Stimulated activated naive CD4-positive, alpha-beta T cell treated with Interleukin-2 at 50 U/mL for 16 hours (primary cell): ENCODE measurements at regions not wholly inside any gene's neighbourhood (a gene's known extent, or its start where the extent isn't known, plus 50 kb on each side); places are given as distances from the start of the nearest gene placed in this dataset.

Experiments
- DNase-seq: peaks from one replicate; lab custom pipeline; 2025; lab: John Stamatoyannopoulos, UW

DNA sequence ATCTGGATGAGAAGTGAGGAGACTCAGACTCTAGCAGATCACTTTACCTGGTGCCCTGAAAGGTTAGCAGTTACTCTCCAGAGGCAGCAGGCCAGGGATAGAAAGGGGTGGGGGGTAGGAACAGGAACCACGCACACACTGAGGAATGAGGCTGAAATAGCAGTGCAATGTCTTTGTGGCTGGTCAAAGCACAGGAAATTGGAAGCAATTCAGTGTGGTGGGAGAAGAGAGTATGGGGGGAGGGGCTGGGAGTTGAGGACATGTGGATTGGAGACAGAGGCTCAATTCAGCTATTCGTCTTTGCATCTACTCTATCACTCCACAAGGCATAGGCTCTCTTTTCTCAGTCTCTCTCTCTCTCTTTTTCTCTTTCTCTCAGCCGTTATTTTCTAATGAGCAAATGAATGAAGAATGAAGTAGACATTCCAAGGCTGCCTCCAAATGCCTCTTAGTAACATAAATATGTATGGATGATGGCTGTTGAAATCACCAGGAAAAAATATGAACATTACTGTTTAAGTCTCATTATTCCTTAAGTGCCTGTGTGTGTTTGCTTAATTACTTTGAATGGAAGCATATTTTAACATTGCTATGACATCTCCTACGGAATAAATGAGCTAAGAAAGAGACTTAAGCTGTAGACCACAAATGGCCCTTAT is 979.4 kb downstream of the TSN start:
- no peak for DNase-seq

DNA sequence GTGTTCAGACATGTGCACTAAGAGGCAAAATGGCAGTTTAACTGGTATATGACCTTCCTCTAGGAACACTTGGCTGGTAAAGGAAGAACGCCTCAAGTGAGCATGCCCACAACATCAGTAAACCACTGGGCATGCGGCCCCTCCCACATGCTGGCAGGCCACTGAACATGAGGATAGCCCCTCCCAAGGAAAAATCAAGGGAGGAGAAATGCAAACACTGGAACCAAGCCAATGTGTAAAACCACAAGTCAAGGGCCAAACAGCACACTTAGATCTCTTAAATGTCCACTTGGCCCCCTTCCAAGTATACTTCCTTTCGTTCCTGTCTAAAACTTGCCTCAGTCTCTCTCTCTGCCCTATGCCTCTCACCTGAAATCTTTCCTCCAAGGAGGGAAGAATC is 980.8 kb downstream of the TSN start:
- DNase-seq: no peak

DNA sequence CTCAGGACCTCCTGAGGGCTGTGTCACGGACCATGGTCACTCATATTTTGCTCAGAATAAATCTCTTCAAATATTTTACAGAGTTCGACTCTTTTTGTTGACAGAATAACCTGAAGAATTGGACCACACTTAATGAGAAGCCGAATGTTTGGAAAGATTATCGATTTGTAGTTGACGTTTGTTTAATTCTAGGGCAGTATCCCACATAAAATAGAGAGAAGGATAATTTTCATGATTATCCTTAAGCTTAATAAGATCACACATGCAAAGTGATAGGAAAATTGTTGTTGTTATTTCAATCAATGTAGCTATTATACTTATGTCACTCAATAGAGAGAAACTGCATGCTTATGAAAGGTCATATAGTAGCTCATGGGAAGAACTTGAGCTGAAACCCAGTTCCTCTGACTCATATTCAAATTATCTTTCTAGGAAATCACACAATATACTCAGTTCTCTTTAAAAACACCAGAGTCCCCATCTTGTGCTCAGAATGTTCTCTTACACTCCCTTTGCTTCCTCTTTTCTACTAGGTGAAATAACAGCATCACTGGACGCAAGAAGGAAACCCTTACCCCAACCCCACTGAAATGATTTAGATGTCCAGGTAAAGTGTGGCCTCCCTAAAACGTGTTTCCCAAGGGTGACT is 982.1 kb downstream of the TSN start:
- no peak for DNase-seq

DNA sequence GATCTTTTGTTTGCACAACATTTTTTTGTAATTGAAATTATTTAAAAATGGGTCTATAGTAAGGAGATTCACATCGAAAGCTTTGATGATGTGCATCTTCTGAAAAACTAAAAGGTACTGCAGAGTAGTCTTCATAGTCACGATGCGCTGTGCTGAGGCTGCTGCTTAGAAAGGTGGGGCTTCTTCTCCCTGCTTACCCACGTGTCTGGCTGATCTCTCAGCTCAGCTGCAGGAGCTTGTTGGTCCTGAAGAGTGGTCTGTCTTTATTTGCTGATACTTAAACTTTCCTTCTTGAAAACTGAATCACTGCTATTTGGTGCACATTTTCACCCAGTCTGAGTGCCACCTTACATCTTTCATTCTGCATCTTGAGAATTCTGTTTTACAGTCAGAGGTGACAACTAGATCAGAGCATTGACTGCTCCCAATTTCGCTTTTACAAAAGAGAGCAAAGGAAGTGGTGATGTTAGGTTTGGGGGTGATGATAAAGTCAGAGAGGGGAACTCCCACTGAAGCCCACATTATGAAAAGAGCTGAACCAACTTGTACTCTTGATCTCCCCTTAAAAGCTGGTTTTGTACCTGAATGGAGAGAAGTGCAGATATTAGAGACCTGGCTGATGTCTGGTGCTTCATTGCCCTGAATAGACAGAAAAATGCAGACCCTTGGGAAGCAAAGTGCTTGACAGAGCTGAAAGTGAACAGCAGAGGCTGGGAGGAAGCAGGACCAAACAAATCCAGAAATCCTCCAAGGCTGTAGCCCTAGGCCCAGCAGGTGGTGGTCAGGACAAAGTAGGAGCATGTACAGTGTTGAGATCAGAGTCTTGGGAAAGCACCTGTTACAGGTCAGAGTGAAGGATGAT is 984.5 kb downstream of the TSN start:
- DNase-seq: no peak

DNA sequence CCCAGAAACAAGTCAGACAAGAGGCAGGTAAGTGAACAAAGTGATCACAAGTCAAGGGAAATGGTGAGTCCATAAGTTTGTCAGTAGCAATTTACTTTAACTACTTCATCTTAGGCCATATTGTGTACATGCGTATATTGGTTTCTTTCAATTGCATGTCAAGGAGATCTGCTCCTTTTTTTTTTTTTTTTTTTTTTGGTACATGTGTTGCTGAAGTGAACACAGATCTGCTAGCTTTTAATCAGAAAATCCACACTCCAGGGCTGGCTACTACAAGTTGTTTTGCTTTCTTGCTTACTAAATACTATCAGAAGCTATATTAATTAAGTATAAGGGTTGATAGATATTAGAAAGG is 985.1 kb downstream of the TSN start:
- DNase-seq: no peak

DNA sequence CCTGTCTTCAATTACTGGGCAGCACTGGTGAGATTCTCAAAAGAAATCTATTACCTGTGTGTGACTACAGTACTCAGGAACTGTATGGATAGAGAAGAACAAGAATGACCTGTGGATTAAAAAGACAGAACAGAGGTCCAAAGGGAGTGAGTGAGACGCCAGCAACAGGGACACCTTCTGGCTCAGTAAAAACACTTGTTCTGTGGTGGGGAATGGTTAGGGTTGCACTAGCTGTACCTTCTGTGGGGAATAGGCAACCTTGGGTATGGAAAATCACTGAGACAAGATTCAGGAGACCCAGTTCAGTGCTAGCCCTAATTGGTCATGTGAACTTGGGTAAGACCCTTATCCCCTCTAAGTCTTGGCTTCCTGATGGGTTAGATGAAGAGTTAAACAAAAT is 986.0 kb downstream of the TSN start:
- no peak for DNase-seq

DNA sequence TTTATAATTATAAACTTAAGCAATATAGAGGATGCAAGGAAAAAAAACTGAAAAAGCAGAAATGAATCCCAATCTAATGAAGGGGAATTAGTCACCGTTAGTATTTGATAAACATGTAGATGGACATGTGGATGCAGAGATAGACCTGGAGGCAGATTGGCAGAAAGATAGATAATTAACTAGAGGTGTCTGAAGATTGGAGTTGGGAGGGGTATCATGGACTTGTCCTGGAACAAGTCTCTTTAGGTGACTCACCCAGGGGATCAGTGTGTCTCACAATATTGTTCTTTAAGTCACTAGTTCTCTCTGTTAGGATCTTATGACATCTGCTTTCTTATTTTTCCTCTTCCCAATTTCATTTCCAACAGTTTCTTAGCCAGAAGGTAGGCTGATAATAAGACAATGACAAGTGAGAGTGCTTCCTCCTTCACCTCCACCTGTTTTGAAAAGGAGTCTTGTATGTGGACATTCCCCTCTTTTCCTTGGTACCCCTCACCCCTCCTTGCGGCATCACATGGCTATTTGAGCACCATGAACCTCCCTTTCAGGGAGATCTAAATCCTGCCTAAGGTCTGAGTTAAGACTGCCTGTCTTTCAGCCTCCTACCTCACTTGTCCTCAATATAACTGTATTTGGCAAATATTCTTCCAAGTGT is 987.7 kb downstream of the TSN start:
- no peak for DNase-seq

DNA sequence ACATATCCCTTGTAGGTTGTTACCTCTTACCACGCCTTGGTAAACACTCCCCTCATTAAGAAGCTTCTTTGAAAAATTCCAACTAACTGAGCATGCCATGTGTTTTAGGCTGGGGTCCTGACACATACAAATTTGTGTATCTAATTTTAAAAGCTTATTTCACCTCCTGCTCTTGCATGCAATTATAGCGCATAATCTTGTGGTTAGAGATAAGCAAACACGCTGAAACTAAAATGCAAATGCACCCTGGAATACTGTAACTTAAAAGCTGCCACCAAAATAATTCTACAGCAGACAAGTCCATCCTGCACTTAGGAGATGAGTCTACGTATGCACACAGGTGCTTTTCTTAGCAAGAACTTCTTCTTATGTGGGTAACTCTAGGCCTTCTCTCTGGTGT is 990.2 kb downstream of the TSN start:
- DNase-seq: no peak

DNA sequence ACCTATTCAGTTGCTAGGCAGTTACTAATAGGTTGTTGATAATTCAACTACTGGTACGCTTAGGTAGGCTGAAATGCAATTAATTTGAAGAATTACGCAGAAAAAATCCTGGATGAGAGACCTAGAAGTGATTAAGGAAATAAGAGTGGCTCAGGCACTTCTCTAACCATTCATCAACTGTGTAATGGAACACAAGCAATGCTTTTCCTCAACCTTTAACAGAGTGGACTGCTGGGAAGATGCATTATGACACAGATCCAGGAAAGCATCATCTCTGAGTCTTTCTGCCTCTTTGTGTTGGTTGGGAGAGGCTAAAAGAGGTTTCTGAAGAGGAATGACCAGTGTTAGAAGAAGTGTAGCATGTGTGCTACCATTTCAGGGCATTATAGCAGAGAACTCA is 992.2 kb downstream of the TSN start:
- no peak for DNase-seq

DNA sequence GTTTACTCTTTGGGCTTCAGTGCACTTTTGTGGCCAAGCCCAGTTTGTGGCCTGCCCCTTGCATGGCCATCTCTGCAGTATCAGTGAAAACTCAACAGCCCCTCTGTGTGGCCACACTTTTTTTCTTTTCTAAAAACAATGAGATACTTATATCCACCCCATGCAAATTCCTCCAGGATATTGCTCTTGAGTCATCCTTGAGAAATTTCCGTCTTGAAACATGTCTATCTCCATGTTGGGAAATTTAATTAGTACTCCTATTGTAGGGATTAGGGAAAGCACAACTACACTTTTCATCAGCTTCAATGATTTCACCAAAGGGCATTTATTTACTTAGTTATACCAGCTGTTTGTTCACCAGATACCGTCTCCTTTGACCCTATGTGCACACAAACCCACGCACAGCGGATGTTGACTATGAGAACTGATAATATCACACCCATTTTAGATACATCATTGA is 993.1 kb downstream of the TSN start:
- DNase-seq: no peak

DNA sequence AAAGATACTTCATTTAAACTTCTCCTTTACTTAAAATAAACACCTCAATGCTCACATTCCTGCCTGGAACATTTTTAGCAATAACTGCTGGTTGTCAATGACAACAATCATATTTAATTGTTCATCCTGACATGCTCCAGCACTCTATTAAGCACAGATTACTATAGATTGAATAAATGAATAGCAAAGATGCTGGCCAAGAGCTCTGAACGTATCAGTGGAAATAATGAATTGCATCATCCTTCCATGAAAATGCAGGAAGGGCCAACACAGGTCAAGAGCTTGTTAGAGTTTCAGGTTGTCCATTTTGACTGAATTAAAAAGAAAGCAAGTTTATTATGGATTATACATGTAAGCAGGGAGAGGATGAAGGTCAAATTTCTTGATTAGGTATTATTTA is 994.0 kb downstream of the TSN start:
- no peak for DNase-seq

DNA sequence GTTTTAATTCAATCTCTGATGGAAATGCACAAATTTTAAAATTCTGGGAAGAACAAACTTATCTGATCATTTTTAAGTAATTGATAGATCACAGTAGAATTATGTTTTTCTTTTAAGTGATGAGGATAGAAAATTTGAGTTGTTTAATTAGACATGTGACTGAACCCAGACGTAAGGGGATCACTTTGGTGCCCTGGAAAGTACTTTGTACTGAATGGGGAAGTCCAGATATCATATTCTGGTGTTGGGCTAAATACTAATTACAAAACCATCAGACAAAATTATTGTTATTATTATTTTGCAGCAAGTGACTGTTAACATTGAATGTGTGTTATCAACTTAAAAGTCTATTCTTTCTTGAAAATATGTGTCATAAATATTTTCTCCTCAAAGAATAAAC is 994.6 kb downstream of the TSN start:
- no peak for DNase-seq

DNA sequence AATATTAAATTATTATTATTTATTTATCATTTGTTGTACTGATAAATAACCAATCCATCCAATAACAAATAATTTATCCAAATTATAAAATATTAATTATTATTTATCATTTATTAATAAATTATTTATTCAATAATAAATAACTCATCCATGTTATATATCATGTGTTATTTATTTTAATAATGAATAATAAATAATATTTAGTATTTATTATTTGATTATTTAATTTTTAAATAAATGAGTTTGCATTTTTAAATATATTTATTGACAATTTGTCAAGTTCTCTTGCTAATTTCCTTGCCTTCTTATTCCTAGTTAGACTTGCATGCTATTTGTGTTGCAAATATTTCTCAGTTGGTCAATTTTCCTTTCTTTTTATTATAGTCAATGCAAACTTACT is 995.4 kb downstream of the TSN start:
- DNase-seq: no peak

DNA sequence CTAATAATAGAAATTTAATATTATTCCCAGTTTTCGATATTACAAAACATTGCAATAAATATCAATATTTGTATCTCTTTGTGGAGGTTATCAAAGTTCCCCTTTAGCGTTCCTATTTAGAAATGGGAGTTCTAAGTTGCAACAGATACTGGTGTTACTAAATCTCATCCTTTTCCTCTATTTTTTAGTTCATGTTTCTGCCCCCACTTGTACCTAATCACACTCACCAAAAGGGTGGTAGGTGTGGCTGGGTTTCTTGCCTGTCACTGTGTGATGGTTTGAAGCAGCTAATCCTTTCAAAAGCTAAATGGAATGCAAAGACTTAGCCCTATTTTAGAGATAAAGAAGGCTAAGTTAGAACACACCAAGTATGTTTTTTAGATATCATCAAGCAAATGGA is 997.9 kb downstream of the TSN start:
- DNase-seq: no peak

DNA sequence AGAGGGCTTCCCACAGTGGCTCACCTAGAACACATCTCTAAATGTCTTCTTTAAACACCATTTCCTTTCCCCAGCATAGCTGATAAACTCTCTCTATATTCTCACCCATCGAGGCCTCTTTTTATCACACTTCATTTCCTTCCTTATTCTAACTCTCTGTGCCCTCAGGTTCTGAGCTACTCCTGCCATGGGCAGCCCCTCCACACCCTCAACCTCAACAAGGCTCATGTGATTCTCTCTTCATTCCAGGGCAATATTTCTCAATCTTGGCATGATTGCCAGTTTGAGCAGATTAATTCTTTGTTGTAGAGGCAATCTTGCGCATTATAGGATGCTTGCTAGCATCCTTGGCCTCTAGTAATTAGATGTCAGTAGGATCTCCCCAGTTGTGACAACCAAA is 999.1 kb downstream of the TSN start:
- DNase-seq: no peak

DNA sequence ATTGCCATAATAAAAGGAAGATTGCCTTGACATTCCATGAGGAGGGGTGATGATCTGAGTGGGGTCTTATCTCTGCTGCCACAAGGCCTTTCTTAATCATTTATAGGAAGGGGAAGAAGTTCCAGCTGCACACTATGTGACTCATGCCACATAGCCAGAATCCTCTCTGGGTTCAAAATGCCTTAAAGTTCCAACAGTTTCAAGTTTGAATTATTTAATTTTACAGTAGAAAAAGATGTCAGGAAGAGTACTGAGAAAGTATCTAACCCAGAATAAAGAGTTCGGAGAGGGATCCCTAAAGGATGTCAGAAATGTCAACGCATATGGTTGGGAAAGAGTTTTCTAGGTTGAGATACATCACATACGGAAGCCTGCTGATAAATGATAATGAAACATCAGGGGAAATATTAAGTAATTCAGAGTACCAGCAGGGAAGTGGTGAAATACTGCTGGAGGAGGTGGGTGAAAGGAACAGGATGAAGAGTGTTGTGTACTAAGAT is 999.9 kb downstream of the TSN start:
- no peak for DNase-seq

DNA sequence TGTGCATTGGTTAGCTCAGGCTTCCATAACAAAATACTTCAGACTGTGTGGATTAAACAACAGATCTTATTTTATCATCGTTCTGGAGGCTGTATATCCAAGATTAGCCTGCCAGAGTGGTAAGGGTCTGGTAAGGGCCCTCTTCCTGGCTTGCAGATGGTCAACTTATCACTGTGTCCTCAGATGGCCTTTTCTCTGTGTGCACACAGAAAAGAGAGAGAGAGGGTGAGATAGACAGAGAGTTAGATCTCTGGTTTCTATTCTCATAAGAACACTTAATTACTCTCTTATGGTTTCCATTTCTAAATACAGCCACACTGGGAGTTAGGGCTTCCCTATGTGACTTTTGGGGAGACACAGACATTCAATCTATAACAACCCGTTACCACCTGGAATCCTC is 1003.5 kb downstream of the TSN start:
- no peak for DNase-seq

DNA sequence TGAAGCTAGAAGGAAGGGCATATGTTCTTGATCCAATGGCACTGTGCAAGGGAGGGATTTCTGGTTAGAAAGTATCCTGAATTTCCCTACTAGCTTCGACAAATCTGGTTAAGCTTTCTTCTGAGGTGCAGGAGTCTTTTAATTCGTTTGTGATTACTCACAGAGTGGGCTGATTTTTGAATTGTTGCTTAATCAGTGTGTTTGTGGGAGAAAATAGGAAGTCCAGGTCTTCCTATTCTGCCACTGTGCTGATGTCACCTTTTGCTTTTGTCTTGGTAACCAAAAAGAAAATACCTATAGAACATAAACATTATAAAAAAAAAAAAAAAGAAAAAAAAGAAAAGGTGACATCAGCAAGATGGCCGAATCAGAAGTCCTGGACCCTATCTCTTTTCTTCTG is 1008.6 kb downstream of the TSN start:
- no peak for DNase-seq

DNA sequence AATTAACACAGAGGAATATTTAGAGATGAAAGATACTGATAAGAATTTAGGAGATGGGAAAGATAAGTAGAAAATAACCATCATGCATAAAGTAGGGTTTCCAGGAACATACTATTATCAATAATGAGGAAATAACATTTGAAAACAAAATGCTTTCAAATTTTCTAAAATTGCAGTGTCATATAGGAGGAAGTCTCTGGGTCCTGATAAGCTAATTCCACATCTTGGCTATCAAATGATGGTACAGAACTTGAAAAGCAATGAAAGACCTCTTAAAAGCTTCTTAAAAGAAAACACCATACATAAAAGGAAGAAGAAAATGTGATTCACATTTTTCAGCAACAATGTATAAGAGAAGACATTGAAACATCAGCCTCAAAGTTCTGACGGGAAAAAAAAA is 1024.8 kb downstream of the TSN start:
- DNase-seq: no peak

DNA sequence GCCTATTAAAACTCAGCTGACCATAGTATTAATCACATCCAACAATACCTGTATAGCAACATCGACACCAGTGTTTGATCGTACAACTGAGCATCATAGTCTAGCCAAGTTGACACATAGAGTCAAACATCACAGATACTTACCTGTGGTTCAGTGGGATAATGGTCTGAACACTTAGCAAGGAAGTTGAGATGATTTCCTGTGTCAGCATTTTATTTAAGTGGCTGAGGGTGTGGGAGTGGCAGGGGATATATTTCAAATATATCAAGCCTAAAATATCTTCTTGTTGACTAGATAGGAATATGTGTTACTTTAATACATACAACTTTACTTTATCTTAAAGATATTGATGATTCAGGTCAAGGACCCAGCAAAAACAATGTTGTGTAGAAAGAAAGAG is 1038.6 kb downstream of the TSN start:
- DNase-seq: no peak

DNA sequence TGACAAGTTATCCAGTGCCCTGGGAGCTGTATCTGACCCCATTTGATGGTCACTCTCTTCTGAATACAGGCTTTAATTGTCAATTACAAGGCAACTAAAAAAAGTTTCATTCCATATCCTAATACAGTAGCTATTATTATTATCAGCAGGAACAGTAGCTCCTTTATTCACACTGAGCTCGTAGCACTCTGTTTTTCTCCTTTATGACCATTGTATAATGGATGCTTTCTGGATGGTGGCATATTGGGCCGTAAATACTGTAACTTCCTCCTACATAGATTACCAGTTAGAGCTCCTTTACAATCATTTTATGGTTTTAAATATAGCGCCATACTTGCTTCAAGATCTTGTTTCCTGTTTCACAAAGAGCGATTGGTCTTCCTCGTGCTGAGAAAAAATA is 1040.3 kb downstream of the TSN start:
- DNase-seq: no peak

DNA sequence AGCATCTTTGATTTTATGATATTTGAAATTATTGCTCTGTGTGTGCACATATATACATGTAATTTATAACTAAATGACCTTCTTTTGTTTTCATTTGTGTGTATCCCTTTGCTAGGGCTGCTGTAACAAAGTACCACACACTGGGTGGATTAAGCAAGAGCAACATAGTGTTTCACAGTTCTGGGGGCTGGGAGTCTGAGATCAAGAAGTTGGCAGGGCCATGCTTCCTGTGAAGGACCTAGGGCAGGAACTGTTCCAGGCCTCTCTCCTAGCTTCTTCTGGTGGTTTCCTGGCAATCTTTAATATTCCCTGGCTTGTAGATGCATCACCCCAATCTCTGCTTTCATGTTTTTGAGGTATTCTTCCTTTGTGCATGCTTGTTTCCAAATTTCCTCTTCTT is 1043.9 kb downstream of the TSN start:
- no peak for DNase-seq

DNA sequence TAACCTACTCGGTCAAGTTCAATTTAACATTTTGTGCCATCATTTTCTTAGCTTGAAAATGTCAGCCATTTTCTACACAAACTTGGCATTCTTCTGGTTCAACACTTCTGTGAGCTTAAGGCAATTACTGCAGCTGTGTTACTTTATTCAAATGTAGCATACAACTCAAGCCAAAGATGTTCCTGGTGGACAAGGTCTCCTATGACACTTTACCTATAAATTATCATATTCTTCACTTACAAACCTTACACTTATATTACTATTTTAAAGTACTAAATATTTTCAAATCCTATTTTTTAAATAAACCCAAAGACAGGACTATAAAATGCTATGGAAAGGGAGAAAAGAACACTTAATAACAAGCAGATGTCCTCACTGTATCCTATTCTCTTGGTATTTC is 1045.3 kb downstream of the TSN start:
- DNase-seq: no peak
